ENCODE measurements at regions not wholly inside any gene's neighbourhood (a gene's known extent, or its start where the extent isn't known, plus 50 kb on each side); places are given as distances from the start of the nearest gene placed in this dataset.
A peak's percentile ranks its signal among the peaks of the same experiment; 100 is the strongest.
"Not testable (repeated sequence)": the region's sequence is repeated elsewhere in the genome, so short reads cannot be mapped to it uniquely, and the experiment has no call there.

GRCh38 chrX:35374116-35374515 lies 424.0 kb upstream of the MAGEB16 start:
- Histone ChIP-seq H3K27me3 (ENCODE audit: insufficient read depth, low read depth, severe bottlenecking) (peaks cover 1% of the 10 kb centered on the region), H3K9me3 (ENCODE audit: severe bottlenecking) (no peaks in the 10 kb centered on the region), H3K36me3 (no peaks in the 10 kb centered on the region), H3K27ac (no peak overlapping the region), H3K4me3 (ENCODE audit: low read depth, low read length) (no peak overlapping the region)
- TF ChIP-seq CTCF (IDR thresholded peaks at IDR 0.05; ENCODE audit: low read depth, low read length) = no peak
- no peak for DNase-seq

- Histone ChIP-seq H3K27ac (no peak overlapping the region), H3K4me3 (ENCODE audit: low read depth, low read length) (no peak overlapping the region), H3K36me3 (no peaks in the 10 kb centered on the region), H3K27me3 (ENCODE audit: insufficient read depth, low read depth, severe bottlenecking) (peaks cover 6% of the 10 kb centered on the region), H3K9me3 (ENCODE audit: severe bottlenecking) (no peaks in the 10 kb centered on the region)
- no peak for DNase-seq
- peak; percentile 67 for TF ChIP-seq CTCF (IDR thresholded peaks at IDR 0.05; ENCODE audit: low read depth, low read length)
Measured at GRCh38 chrX:35380808-35381700, 417.1 kb upstream of the MAGEB16 start.

- not testable (repeated sequence) for H3K36me3 ChIP-seq; H3K9me3 ChIP-seq (ENCODE audit: severe bottlenecking); H3K27me3 ChIP-seq (ENCODE audit: insufficient read depth, low read depth, severe bottlenecking); H3K4me3 ChIP-seq (ENCODE audit: low read depth, low read length); H3K27ac ChIP-seq; DNase-seq
Measured at GRCh38 chrX:35381709-35382108, 416.4 kb upstream of the MAGEB16 start.

GRCh38 chrX:35382966-35383365 lies 415.2 kb upstream of the MAGEB16 start:
- peaks cover 6% of the 10 kb centered on the region for H3K27me3 ChIP-seq (ENCODE audit: insufficient read depth, low read depth, severe bottlenecking)
- DNase-seq = no peak
- no peaks in the 10 kb centered on the region for H3K36me3 ChIP-seq
- no peaks in the 10 kb centered on the region for H3K9me3 ChIP-seq (ENCODE audit: severe bottlenecking)
- no peak overlapping the region for H3K27ac ChIP-seq
- no peak overlapping the region for H3K4me3 ChIP-seq (ENCODE audit: low read depth, low read length)
- no peak for TF ChIP-seq CTCF (IDR thresholded peaks at IDR 0.05; ENCODE audit: low read depth, low read length)

- no peak for DNase-seq
- H3K27ac ChIP-seq = no peak overlapping the region
- peaks cover 5% of the 10 kb centered on the region for H3K27me3 ChIP-seq (ENCODE audit: insufficient read depth, low read depth, severe bottlenecking)
- no peaks in the 10 kb centered on the region for H3K36me3 ChIP-seq
- no peaks in the 10 kb centered on the region for H3K9me3 ChIP-seq (ENCODE audit: severe bottlenecking)
- no peak for TF ChIP-seq CTCF (IDR thresholded peaks at IDR 0.05; ENCODE audit: low read depth, low read length)
- no peak overlapping the region for H3K4me3 ChIP-seq (ENCODE audit: low read depth, low read length)
Measured at GRCh38 chrX:35392232-35392631, 405.9 kb upstream of the MAGEB16 start.

- Histone ChIP-seq H3K27ac (no peak overlapping the region), H3K36me3 (no peaks in the 10 kb centered on the region), H3K4me3 (ENCODE audit: low read depth, low read length) (no peak overlapping the region), H3K27me3 (ENCODE audit: insufficient read depth, low read depth, severe bottlenecking) (peaks cover 4% of the 10 kb centered on the region), H3K9me3 (ENCODE audit: severe bottlenecking) (no peaks in the 10 kb centered on the region)
- no peak for TF ChIP-seq CTCF (IDR thresholded peaks at IDR 0.05; ENCODE audit: low read depth, low read length)
- DNase-seq = no peak
Measured at GRCh38 chrX:35406386-35406785, 391.8 kb upstream of the MAGEB16 start.

Data from WERI-Rb-1 (cell line).